IMR-90 (cell line): ENCODE measurements at regions not wholly inside any gene's neighbourhood (a gene's known extent, or its start where the extent isn't known, plus 50 kb on each side); places are given as distances from the start of the nearest gene placed in this dataset.

Source experiments
- ATAC-seq: fragments of 200-7000 bp; cut with Tn5 transposase; 2 replicates; pipeline ENCODE4 v1.9.1; 2020; ENCODE audit warnings: low read depth, mild to moderate bottlenecking, moderate library complexity
- BruUV-seq: library from RNA; stranded (reverse); fragments of 400-500 nt; replicated peaks from 2 replicates; lab custom pipeline; 2021; lab: Mats Ljungman, UMichigan
- CTCF ChIA-PET: fragments of 300-600 bp; formaldehyde crosslinking; extraction: SDS; loops from one replicate; lab custom pipeline; 2021; ENCODE audit warnings: antibody characterized with exemption; lab: Yijun Ruan, JAX
- POLR2A ChIA-PET: fragments of 300-600 bp; sonication (Branson Sonifier 250); formaldehyde crosslinking; loops from one replicate; lab custom pipeline; 2022; ENCODE audit warnings: antibody characterized with exemption; ENCODE audit not compliant: unreplicated experiment; lab: Charles Lee
- DNase-seq: peaks from one replicate; pipeline ENCODE4 v3.0.0; 2013
- H2AFZ ChIP-seq: replicated peaks from 2 replicates; pipeline ENCODE3; 2013; ENCODE audit warnings: low read length, mild to moderate bottlenecking; ENCODE audit not compliant: poor library complexity
- H2AK5ac ChIP-seq: 2 replicates; pipeline ENCODE4 v1.6.1; 2013; ENCODE audit warnings: low read depth, low read length, inconsistent platforms
- H2AK9ac ChIP-seq: replicated peaks from 2 replicates; pipeline ENCODE3; 2013; ENCODE audit warnings: mild to moderate bottlenecking, low read depth, low read length, moderate library complexity; ENCODE audit not compliant: poor library complexity
- H2BK120ac ChIP-seq: 2 replicates; pipeline ENCODE4 v1.6.1; 2013; ENCODE audit warnings: low read depth, low read length, inconsistent platforms
- H2BK15ac ChIP-seq: 3 replicates; pipeline ENCODE4 v1.6.1; 2013; ENCODE audit warnings: low read depth, low read length, inconsistent platforms
- H2BK20ac ChIP-seq: 2 replicates; pipeline ENCODE4 v1.6.1; 2013; ENCODE audit warnings: low read depth, mild to moderate bottlenecking, inconsistent platforms, low read length, moderate library complexity
- H2BK5ac ChIP-seq: 2 replicates; pipeline ENCODE4 v1.6.1; 2013; ENCODE audit warnings: mild to moderate bottlenecking, low read depth, low read length, inconsistent platforms; ENCODE audit not compliant: poor library complexity, severe bottlenecking
- H3K14ac ChIP-seq: replicated peaks from 2 replicates; pipeline ENCODE4 v1.6.1; 2013; ENCODE audit warnings: low read depth, low read length, inconsistent platforms
- H3K18ac ChIP-seq: 2 replicates; pipeline ENCODE4 v1.6.1; 2013; ENCODE audit warnings: low read depth, low read length, control low read depth
- H3K23ac ChIP-seq: 2 replicates; pipeline ENCODE4 v1.6.1; 2013; ENCODE audit warnings: low read depth, low read length, inconsistent platforms
- H3K27ac ChIP-seq: 2 replicates; pipeline ENCODE4 v1.5.1; 2013; ENCODE audit warnings: mild to moderate bottlenecking, control low read depth, low read length; ENCODE audit not compliant: insufficient read depth
- H3K27me3 ChIP-seq: 2 replicates; pipeline ENCODE4 v1.6.1; 2013; ENCODE audit warnings: low read length; ENCODE audit not compliant: control insufficient read depth, insufficient read depth
- H3K36me3 ChIP-seq: 2 replicates; pipeline ENCODE4 v1.6.1; 2013; ENCODE audit warnings: low read length, mixed read lengths; ENCODE audit not compliant: control insufficient read depth, insufficient read depth
- H3K4ac ChIP-seq: 2 replicates; pipeline ENCODE4 v1.6.1; 2013; ENCODE audit warnings: low read depth, low read length, inconsistent platforms
- H3K4me1 ChIP-seq: 2 replicates; pipeline ENCODE4 v1.6.1; 2013; ENCODE audit warnings: low read length, mixed read lengths; ENCODE audit not compliant: control insufficient read depth, insufficient read depth
- H3K4me2 ChIP-seq: 2 replicates; pipeline ENCODE4 v1.6.1; 2013; ENCODE audit warnings: low read depth, mild to moderate bottlenecking, control low read depth, low read length, moderate library complexity
- H3K4me3 ChIP-seq: 2 replicates; pipeline ENCODE4 v1.5.1; 2013; ENCODE audit warnings: low read depth, mild to moderate bottlenecking, control low read depth, low read length, moderate library complexity; ENCODE audit not compliant: insufficient read depth
- H3K56ac ChIP-seq: 2 replicates; pipeline ENCODE4 v1.6.1; 2013; ENCODE audit warnings: low read length, inconsistent platforms; ENCODE audit not compliant: insufficient read depth; ENCODE audit errors: extremely low read depth
- H3K79me1 ChIP-seq, 2 experiments: 2 replicates each; pipeline ENCODE4 v1.6.1; 2013; ENCODE audit warnings: low read length in 2 of 2, inconsistent platforms in 1 of 2, low read depth in 1 of 2
- H3K9ac ChIP-seq: 2 replicates; pipeline ENCODE4 v1.6.1; 2013; ENCODE audit warnings: low read depth, low read length, control low read depth
- H3K9me1 ChIP-seq: 2 replicates; pipeline ENCODE4 v1.6.1; 2013; ENCODE audit warnings: low read length, inconsistent platforms; ENCODE audit not compliant: insufficient read depth
- H3K9me3 ChIP-seq: 2 replicates; pipeline ENCODE4 v1.6.1; 2013; ENCODE audit warnings: low read length; ENCODE audit not compliant: control insufficient read depth, insufficient read depth
- H4K20me1 ChIP-seq: 2 replicates; pipeline ENCODE4 v1.6.1; 2013; ENCODE audit warnings: low read length, inconsistent platforms; ENCODE audit not compliant: insufficient read depth
- H4K5ac ChIP-seq: 2 replicates; pipeline ENCODE4 v1.6.1; 2013; ENCODE audit warnings: mild to moderate bottlenecking, low read depth, low read length, control low read depth
- H4K8ac ChIP-seq, 2 experiments: 2 replicates each; pipeline ENCODE4 v1.6.1; 2013; ENCODE audit warnings: low read depth in 2 of 2, low read length in 2 of 2, control low read depth in 1 of 2, inconsistent platforms in 1 of 2
- H4K91ac ChIP-seq: 2 replicates; pipeline ENCODE4 v1.6.1; 2013; ENCODE audit warnings: low read depth, low read length, inconsistent platforms; ENCODE audit not compliant: insufficient read depth
- BHLHE40 ChIP-seq: fragments of 150-350 bp; IDR thresholded peaks from 2 replicates; pipeline ENCODE4 v1.6.1; 2016; ENCODE audit warnings: mild to moderate bottlenecking, low read depth, low read length
- CEBPB ChIP-seq: IDR thresholded peaks from 2 replicates; pipeline ENCODE4 v1.6.1; 2012; ENCODE audit warnings: low read depth, low read length, improper control_type of control experiment
- CHD1 ChIP-seq: IDR thresholded peaks from 2 replicates; pipeline ENCODE4 v1.6.1; 2012; ENCODE audit warnings: low read depth, low read length, improper control_type of control experiment
- CTCF ChIP-seq: conservative IDR thresholded peaks from 2 replicates; pipeline ENCODE4 v1.5.1; 2012; ENCODE audit warnings: mild to moderate bottlenecking, low read depth, low read length, improper control_type of control experiment
- ELK1 ChIP-seq: fragments of 150-350 bp; IDR thresholded peaks from 2 replicates; pipeline ENCODE4 v1.6.1; 2016; ENCODE audit warnings: low read depth, mild to moderate bottlenecking, low read length, moderate library complexity, borderline replicate concordance
- FOS ChIP-seq: fragments of 150-350 bp; IDR thresholded peaks from 2 replicates; pipeline ENCODE4 v1.6.1; 2016; ENCODE audit warnings: low read depth, low read length
- MAFK ChIP-seq: IDR thresholded peaks from 2 replicates; pipeline ENCODE4 v1.6.1; 2012; ENCODE audit warnings: low read depth, low read length, improper control_type of control experiment
- MAZ ChIP-seq: IDR thresholded peaks from 2 replicates; pipeline ENCODE4 v1.6.1; 2012; ENCODE audit warnings: low read depth, mild to moderate bottlenecking, low read length, improper control_type of control experiment, moderate library complexity, borderline replicate concordance
- MXI1 ChIP-seq: IDR thresholded peaks from 2 replicates; pipeline ENCODE4 v1.6.1; 2012; ENCODE audit warnings: low read depth, mild to moderate bottlenecking, low read length, moderate library complexity, borderline replicate concordance
- NFE2L2 ChIP-seq: fragments of 150-350 bp; IDR thresholded peaks from 2 replicates; pipeline ENCODE4 v1.6.1; 2016; ENCODE audit warnings: low read depth, mild to moderate bottlenecking, low read length
- POLR2A ChIP-seq: IDR thresholded peaks from 2 replicates; pipeline ENCODE4 v1.6.1; 2012; ENCODE audit warnings: mild to moderate bottlenecking, low read depth, low read length
- RAD21 ChIP-seq: IDR thresholded peaks from 2 replicates; pipeline ENCODE4 v1.6.1; 2012; ENCODE audit warnings: low read length, improper control_type of control experiment
- RCOR1 ChIP-seq: IDR thresholded peaks from 2 replicates; pipeline ENCODE4 v1.6.1; 2012; ENCODE audit warnings: mild to moderate bottlenecking, low read length, improper control_type of control experiment; ENCODE audit not compliant: insufficient replicate concordance
- RFX5 ChIP-seq: IDR thresholded peaks from 2 replicates; pipeline ENCODE4 v1.8.0; 2012; ENCODE audit warnings: low read depth, mild to moderate bottlenecking, low read length, moderate library complexity
- SMC3 ChIP-seq: fragments of 150-350 bp; IDR thresholded peaks from 2 replicates; pipeline ENCODE4 v1.6.1; 2016; ENCODE audit warnings: low read depth, mild to moderate bottlenecking, antibody characterized with exemption, low read length, moderate library complexity
- USF2 ChIP-seq: fragments of 150-350 bp; IDR thresholded peaks from 2 replicates; pipeline ENCODE4 v1.6.1; 2017; ENCODE audit warnings: mild to moderate bottlenecking, antibody characterized with exemption, low read length, low read depth
- WGBS, 2 experiments: methylation state at CpG; one replicate each; pipeline versions ENCODE4 v1.1.5 to v1.1.7; 2013; ENCODE audit warnings: missing lambda C conversion rate in 2 of 2; ENCODE audit not compliant: insufficient read length in 1 of 2; ENCODE audit errors: extremely low coverage in 2 of 2; 5-methylcytosine and 5-hydroxymethylcytosine counted together
- dilution Hi-C: fragments of 300-500 bp; cut with HindIII; formaldehyde crosslinking; loops from one replicate; pipeline ENCODE4 v1.14.3; 2018; ENCODE audit warnings: low sequenced_read_pairs; ENCODE audit not compliant: unreplicated experiment
- in situ Hi-C: fragments of 300-500 bp; cut with MboI; formaldehyde crosslinking; loops from 3 replicates; pipeline ENCODE4 v1.14.3; 2019; ENCODE audit warnings: low sequenced_read_pairs, inconsistent platforms, mixed read lengths
- intact Hi-C: fragments of 100-400 bp; cut with micrococcal nuclease; formaldehyde crosslinking; loops from 2 replicates; pipeline ENCODE4 v1.10.0; 2022

GRCh38 chr7:48832303-48832845 lies 92.0 kb upstream of the CDC14C start:
- no peaks in the 10 kb centered on the region for H3K36me3 ChIP-seq
- H3K9me3 ChIP-seq: peaks cover 11% of the 10 kb centered on the region; the same call in 1 of the 2 replicates
- no peaks in the 10 kb centered on the region for H3K79me1 ChIP-seq
- H3K23ac ChIP-seq: no peak overlapping the region
- CTCF ChIA-PET: no interaction called here
- no peak overlapping the region for H3K4ac ChIP-seq
- ATAC-seq: no peak
- no peak overlapping the region for H2BK20ac ChIP-seq
- TF ChIP-seq SMC3 (no peak), RCOR1 (no peak), BHLHE40 (no peak), USF2 (no peak), MXI1 (no peak), MAZ (no peak), CTCF (no peak), MAFK (no peak), RFX5 (no peak), FOS (no peak), RAD21 (no peak), CEBPB (no peak), POLR2A (no peak), ELK1 (no peak), CHD1 (no peak), NFE2L2 (no peak)
- no TSS peak for BruUV-seq
- no peak overlapping the region for H3K18ac ChIP-seq
- no CpG with 5 or more reads among the region's 4 CpGs for WGBS, 2 experiments
- no peak overlapping the region for H4K91ac ChIP-seq
- no peak overlapping the region for H2BK5ac ChIP-seq
- POLR2A ChIA-PET: no interaction called here
- no peak overlapping the region for H3K14ac ChIP-seq
- no peak for DNase-seq
- H2BK120ac ChIP-seq: no peak overlapping the region
- H3K56ac ChIP-seq: no peak overlapping the region
- H2AFZ ChIP-seq: no peak overlapping the region
- H2AK5ac ChIP-seq: no peak overlapping the region
- dilution Hi-C loops (no loop called here), intact Hi-C loops (no loop called here), in situ Hi-C loops (no loop called here)
- no peak overlapping the region for H3K4me3 ChIP-seq
- no peak overlapping the region for H2BK15ac ChIP-seq
- no peaks in the 10 kb centered on the region for H4K20me1 ChIP-seq
- H2AK9ac ChIP-seq: no peak overlapping the region
- no peak overlapping the region for H3K4me2 ChIP-seq
- H3K9me1 ChIP-seq: no peaks in the 10 kb centered on the region
- H3K27ac ChIP-seq: no peak overlapping the region
- no peak overlapping the region for H4K8ac ChIP-seq
- H3K27me3 ChIP-seq: no peaks in the 10 kb centered on the region
- no peaks in the 10 kb centered on the region for H3K4me1 ChIP-seq
- H4K5ac ChIP-seq: no peak overlapping the region
- H3K9ac ChIP-seq: no peak overlapping the region
